ENCODE measurements at regions not wholly inside any gene's neighbourhood (a gene's known extent, or its start where the extent isn't known, plus 50 kb on each side); places are given as distances from the start of the nearest gene placed in this dataset.

GRCh38 chr4:115437739-115438138 is 324.3 kb upstream of the NDST4 start:
- no peak overlapping the region for H3K4me3 ChIP-seq (ENCODE audit: insufficient read depth, low read depth, low read length)
- no peak for TF ChIP-seq NFE2L2 (IDR thresholded peaks at IDR 0.05; ENCODE audit: low read depth, low read length)
- TF ChIP-seq POLR2A (IDR thresholded peaks at IDR 0.05; ENCODE audit: low read depth, low read length): no peak
- no peak for TF ChIP-seq BHLHE40 (IDR thresholded peaks at IDR 0.05; ENCODE audit: low read depth, low read length)
- TF ChIP-seq MXI1 (IDR thresholded peaks at IDR 0.05; ENCODE audit: borderline replicate concordance, low read depth, low read length): no peak
- no peak for TF ChIP-seq FOS (IDR thresholded peaks at IDR 0.05; ENCODE audit: low read depth, low read length)
- TF ChIP-seq MAFK (IDR thresholded peaks at IDR 0.05; ENCODE audit: low read depth, low read length): no peak
- intact Hi-C loops (cut with micrococcal nuclease) (no loop called here), dilution Hi-C loops (cut with HindIII; ENCODE audit: low sequenced_read_pairs, unreplicated experiment) (no loop called here), in situ Hi-C loops (cut with MboI; ENCODE audit: low sequenced_read_pairs) (no loop called here)
- no peak overlapping the region for H3K27ac ChIP-seq (ENCODE audit: insufficient read depth, low read length)
- H3K27me3 ChIP-seq (ENCODE audit: control insufficient read depth, insufficient read depth, low read length): no peaks in the 10 kb centered on the region
- no peak overlapping the region for H3K23ac ChIP-seq (ENCODE audit: low read depth, low read length)
- no peak overlapping the region for H3K9ac ChIP-seq (ENCODE audit: low read depth, low read length)
- no peak overlapping the region for H2AK5ac ChIP-seq (ENCODE audit: low read depth, low read length)
- H2BK15ac ChIP-seq (ENCODE audit: low read depth, low read length): no peak overlapping the region
- H2BK120ac ChIP-seq (ENCODE audit: low read depth, low read length): no peak overlapping the region
- H3K14ac ChIP-seq (replicated peaks; ENCODE audit: low read depth, low read length): no peak overlapping the region
- no peak overlapping the region for H4K91ac ChIP-seq (ENCODE audit: insufficient read depth, low read depth, low read length)
- ChIA-PET CTCF (no interaction called here), POLR2A (ENCODE audit: unreplicated experiment) (no interaction called here)
- no peak overlapping the region for H4K5ac ChIP-seq (ENCODE audit: low read depth, low read length)
- no peaks in the 10 kb centered on the region for H3K79me1 ChIP-seq (ENCODE audit: low read depth in 1 of 2, low read length in 2 of 2)
- no peak overlapping the region for H2BK5ac ChIP-seq (ENCODE audit: low read depth, low read length, poor library complexity, severe bottlenecking)
- no peaks in the 10 kb centered on the region for H3K4me1 ChIP-seq (ENCODE audit: control insufficient read depth, insufficient read depth, low read length)
- H3K36me3 ChIP-seq (ENCODE audit: control insufficient read depth, insufficient read depth, low read length): no peaks in the 10 kb centered on the region
- no peak overlapping the region for H3K56ac ChIP-seq (ENCODE audit: extremely low read depth, insufficient read depth, low read length)
- no peak overlapping the region for H2BK20ac ChIP-seq (ENCODE audit: low read depth, low read length)
- 0 out of 2 replicates have a peak, but pooled peaks cover 8% of the 10 kb centered on the region for H3K9me3 ChIP-seq (ENCODE audit: control insufficient read depth, insufficient read depth, low read length)
- BruUV-seq (replicated peaks): no TSS peak
- H3K9me1 ChIP-seq (ENCODE audit: insufficient read depth, low read length): no peaks in the 10 kb centered on the region
- no peak overlapping the region for H3K4ac ChIP-seq (ENCODE audit: low read depth, low read length)
- no peak overlapping the region for H2AFZ ChIP-seq (replicated peaks; ENCODE audit: low read length, poor library complexity)
- DNase-seq (no peak), ATAC-seq (ENCODE audit: low read depth) (no peak)
- H3K4me2 ChIP-seq (ENCODE audit: low read depth, low read length): no peak overlapping the region
- WGBS, 2 experiments (ENCODE audit: extremely low coverage in 2 of 2, insufficient read length in 1 of 2): 40% methylated on average over 1 of the region's 3 CpGs; no CpG with 5 or more reads in 1 of the 2 experiments
- H4K8ac ChIP-seq (ENCODE audit: low read depth in 2 of 2, low read length in 2 of 2): no peak overlapping the region
- no peaks in the 10 kb centered on the region for H4K20me1 ChIP-seq (ENCODE audit: insufficient read depth, low read length)
- H3K18ac ChIP-seq (ENCODE audit: low read depth, low read length): no peak overlapping the region
- H2AK9ac ChIP-seq (replicated peaks; ENCODE audit: low read depth, low read length, poor library complexity): no peak overlapping the region

Data from IMR-90 (cell line).